GM18520 (cell line): ENCODE measurements at regions not wholly inside any gene's neighbourhood (a gene's known extent, or its start where the extent isn't known, plus 50 kb on each side); places are given as distances from the start of the nearest gene placed in this dataset.
"Not testable (repeated sequence)": the region's sequence is repeated elsewhere in the genome, so short reads cannot be mapped to it uniquely, and the experiment has no call there.

Experiments
- ATAC-seq: cut with Tn5 transposase; IDR thresholded peaks from one replicate; pipeline ENCODE4 v1.9.1; 2021; ENCODE audit not compliant: unreplicated experiment

DNA sequence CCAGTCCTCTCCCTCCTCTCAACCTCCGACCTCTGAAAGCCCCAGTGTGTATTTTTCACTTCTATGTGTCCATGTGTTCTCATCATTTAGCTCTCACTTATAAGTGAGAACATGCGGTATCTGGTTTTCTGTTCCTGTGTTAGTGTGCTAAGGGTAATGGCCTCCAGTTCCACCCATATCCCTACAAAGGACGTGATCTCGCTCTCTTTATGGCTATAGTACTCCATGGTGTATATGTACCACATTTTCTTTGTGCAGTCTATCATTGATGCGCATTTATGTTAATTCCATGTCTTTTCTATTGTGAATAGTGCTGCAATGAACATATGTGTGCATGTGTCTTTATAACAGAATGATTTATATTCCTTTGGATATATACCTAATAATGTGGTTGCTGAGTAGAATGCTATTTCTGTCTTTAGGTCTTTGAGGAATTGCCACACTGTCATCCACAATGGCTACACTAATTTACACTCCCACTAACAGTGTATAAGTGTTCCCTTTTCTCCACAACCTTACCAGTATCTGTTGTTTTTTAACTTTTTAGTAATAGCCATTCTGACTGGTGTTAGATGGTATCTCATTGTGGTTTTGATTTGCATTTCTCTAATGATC lies 749.3 kb upstream of the ARRDC3 start:
- not testable (repeated sequence) for ATAC-seq

DNA sequence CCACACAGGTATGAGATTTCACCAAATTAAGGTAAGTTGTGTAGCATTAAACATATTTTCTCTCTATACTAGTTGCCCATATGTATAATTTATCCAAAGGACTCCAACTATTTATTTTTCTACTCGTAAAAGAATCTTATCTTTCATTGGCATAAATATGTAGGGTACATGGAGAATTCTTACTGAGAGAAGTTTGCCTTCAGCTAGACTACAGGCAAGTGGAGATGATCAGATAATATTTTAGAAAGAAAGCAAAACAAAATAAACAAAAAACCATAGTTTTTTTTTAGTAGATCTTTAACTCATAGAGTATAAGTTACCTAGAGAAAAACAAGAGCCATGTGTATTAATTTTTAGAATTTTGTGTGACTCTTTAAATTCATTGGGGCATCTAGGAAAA lies 743.1 kb upstream of the ARRDC3 start:
- ATAC-seq = no peak

- no peak for ATAC-seq
Measured at GRCh38 chr5:92119110-92119509, 736.0 kb upstream of the ARRDC3 start.

- no peak for ATAC-seq
Measured at GRCh38 chr5:92106808-92107207, 723.7 kb upstream of the ARRDC3 start.

DNA sequence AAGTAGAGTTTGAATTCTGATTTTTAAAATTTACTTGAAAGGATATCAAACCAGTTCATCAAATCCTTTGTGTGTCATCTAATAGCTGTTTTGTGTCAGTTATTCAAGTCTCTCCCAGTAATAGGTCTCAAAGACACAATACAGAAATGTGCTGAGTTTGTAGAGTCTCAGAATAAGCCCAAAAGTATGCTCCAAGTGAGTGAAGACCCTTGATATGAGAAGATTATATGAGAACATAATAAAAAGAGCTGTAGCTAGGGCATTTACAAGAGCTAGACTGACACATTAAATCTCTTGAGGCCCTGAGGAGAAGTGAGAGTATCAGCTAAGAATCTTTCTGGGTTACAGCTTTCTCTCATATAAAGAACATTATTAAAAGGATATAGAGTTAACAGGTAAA lies 721.0 kb upstream of the ARRDC3 start:
- no peak for ATAC-seq

DNA sequence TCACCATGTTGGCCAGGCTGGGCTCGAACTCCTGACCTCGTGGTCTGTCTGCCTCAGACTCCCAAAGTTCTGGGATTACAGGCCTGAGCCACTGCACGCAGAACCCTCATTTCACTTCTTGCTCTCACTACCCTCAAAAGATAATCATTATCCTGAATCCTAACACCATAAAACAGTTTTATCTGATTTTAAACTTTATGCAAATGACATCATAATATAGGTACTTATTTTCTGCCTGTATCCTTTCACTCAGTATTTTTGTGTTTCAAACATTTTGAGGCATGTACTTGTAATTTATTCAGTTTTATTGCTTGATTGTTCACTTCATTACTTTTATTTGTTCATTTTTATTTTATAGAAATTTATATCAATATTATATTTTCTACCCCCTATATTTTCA lies 719.2 kb upstream of the ARRDC3 start:
- ATAC-seq = no peak

GRCh38 chr5:92092239-92092638 lies 709.1 kb upstream of the ARRDC3 start:
- no peak for ATAC-seq

GRCh38 chr5:92086059-92086811 lies 703.1 kb upstream of the ARRDC3 start:
- no peak for ATAC-seq

- no peak for ATAC-seq
Measured at GRCh38 chr5:92081958-92082712, 699.0 kb upstream of the ARRDC3 start.

DNA sequence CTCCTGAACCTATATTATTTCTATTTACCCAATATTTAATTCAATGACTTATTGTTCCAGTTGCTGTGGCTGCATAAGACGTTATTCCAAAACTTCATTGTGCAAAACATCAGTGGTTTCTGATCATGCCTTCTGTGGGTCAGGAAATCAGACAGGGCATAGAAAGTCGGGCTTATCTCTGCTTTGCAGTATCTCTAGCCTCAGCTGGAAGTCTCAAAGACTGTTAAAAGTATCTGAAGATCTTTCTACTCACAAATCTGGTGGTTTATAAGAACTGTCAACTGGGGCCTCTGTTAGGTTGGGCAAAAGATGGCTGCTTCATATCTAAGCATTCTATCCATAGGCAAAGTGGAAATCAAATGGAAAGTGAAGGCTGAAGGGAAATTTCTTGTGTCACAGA lies 687.7 kb upstream of the ARRDC3 start:
- ATAC-seq = no peak

GRCh38 chr5:92064993-92065392 lies 681.9 kb upstream of the ARRDC3 start:
- ATAC-seq = no peak

GRCh38 chr5:92051741-92052140 lies 668.6 kb upstream of the ARRDC3 start:
- no peak for ATAC-seq

DNA sequence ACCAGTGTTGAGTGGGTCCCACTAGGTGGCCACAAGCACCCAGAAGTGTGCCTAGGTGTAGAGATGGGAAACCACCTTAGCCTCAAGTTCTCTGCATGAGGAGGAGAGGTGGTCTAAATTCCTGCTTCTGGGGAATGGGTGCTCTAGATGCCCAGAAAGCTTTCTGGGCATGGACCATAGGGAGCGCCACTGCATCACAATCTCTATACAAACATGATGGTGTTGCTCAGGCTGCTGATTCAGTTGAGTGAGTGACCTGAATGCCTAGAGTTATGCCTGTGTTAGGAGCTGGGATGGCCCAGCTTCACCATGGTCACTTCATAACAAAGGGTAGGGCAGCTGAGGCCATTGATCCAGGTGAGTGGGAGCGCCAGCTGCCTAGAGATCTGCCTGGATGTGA lies 667.9 kb upstream of the ARRDC3 start:
- no peak for ATAC-seq

DNA sequence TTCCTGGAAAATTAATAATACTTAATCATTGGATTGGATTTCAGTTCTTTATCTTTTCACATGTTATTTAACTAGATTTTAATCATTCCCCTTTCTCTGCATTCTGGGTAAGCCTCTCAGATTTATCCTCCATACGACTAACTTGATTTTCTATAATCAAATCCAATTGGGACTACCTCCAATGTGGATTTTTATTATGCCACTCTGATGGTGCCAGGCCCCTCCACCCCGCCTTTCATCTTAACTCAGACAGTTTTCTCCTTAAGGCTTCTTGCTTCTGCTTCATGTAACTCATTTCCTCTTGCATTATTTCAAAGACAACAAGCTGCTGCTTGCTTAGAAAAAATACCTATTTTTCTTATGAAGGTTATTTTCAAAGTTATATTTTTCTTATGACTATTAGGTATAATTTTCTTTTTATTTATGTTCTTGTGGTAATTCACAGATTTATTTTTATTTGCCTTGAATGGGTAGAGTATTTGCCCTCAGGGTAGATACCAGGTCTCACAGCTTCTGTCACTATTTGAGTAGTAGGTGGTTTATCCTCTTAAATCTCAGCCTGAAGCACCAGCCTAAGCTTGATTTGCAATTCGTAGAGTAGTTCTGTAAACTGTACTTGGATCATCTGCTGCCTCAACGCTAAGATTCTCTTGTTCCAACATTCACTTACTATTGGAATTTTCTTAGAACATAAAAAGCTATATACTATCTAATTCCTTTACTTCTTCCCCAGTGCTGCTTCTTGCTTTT lies 659.0 kb upstream of the ARRDC3 start:
- ATAC-seq = no peak

DNA sequence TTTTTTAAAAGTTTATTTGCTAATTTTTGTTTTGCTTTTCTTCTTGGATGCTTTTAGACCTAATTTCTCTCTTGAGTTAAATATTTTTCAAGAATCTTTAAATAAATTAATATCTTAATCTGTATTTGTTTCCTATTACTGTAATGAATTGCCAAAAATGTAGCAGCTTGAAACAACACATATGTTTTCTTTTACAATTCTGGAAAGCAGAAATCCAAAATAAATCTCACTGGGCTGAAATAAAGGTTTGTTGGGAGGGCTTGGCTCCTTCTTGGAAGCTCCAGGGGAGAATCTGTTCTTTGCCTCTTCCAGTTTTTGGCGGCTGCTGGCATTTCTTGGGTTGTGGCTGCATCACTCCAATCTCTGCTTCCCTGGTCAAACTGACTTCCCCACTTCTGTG lies 658.1 kb upstream of the ARRDC3 start:
- ATAC-seq = no peak

DNA sequence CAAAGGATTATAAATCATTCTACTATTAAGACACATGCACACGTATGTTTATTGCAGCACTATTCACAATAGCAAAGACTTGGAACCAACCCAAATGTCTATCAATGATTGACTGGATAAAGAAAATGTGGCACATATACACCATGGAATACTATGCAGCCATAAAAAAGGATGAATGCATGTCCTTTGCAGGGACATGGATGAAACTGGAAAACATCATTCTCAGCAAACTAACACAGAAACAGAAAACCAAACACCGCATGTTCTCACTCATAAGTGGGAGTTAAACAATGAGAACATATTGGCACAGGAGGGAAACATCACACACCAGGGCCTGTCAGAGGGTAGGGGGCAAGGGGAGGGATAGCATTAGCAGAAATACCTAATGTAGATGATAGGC lies 646.7 kb upstream of the ARRDC3 start:
- not testable (repeated sequence) for ATAC-seq

DNA sequence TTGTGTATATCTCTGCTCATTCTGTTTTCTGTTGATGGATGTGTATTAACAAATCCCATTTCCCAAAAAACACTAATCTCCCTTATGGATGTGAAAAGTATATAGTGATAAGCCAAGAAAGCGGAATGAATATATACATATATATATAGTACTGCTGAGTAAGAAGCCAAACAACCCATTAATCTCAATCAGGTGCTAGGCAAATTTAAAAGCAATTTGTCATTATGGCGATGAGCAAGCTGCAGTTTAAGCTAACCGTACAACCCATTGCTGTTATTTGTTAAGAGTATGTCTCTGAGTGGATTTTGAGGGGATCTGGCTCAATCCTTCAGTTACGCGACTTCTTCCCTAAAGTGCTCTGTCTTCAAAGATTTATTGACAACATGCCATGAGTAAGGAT lies 640.4 kb upstream of the ARRDC3 start:
- ATAC-seq = no peak

- ATAC-seq = no peak
Measured at GRCh38 chr5:92023141-92023471, 640.0 kb upstream of the ARRDC3 start.

DNA sequence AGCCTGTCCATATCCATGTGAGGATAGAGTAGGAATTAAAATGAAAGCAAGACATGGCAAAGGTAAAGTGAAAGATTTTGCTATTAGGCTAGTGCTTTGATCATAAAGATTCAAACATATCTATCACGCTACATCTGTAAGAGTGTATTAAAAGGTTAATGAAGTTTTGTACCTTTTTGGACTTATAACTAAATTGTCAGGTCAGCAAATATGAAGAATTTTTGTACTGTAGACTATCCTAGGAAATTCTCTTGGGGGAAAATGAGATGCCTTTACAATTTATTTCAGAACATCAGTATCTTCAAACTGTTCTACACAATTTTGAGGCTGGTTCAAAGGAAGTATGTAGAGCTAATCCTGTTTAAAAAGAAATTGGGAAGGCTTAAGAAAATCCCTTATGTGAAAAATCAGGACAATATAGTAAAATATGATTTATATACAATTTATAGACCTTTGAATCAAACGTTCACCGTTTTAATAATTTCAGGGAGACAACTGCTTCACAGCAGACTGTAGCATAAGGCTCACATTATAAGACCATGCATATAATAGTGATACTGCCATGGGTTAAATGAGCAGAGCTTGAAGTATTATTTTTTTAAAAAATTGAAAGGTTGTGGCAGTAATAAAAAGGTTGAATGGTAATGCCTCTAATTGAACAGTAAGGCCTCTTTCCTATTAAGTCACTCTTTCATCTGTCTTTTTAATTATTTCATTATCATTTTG lies 639.5 kb upstream of the ARRDC3 start:
- ATAC-seq = no peak

- ATAC-seq = no peak
Measured at GRCh38 chr5:92019376-92019990, 636.4 kb upstream of the ARRDC3 start.
